Activated CD8-positive, alpha-beta memory T cell treated with anti-CD3 and anti-CD28 coated beads, Interleukin-2, amount 50 U/mL, for 1 hour (primary cell): ENCODE measurements at regions not wholly inside any gene's neighbourhood (a gene's known extent, or its start where the extent isn't known, plus 50 kb on each side); places are given as distances from the start of the nearest gene placed in this dataset.

Source experiments
- DNase-seq: peaks from one replicate; pipeline ENCODE4 v3.0.0-alpha.2; 2020; ENCODE audit errors: extremely low read depth

DNA sequence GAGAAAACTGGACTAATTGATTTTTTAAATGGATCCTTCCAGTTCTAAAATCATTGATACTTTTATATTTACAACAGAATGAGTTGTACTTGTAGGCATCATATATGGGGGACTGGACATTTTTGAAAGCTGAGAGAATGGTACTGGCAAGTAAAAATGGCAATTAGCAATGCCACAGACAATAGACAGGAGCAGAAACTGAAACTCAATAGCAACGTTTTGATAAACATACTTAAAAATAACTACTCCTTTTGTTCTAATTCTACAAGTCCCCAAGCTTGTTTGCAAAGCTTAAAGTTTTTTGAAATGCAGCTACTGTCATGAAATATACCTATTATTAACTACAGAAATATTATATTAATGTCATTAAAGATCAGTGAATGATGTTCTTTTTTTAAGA, 52.8 kb upstream of the FBXL7 start:
- DNase-seq: no peak

DNA sequence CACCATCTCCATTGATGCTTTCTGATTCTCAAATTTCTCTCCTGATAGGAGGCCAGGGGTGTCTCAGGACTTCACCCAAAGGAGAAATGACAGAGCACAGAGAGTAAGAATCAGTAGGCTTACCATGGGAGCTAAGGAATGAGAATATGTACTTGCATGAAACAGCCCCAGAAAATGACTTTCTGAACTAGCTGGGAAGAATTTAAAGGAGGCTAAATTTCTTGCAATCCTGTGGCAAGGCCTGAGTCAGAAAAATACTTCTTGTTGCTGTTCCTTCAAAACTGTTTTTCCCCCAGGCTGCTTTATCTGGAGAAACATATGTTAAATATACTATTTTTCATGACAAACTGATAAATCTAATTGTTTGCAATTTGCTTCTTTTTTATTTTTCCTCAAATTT, 53.4 kb upstream of the FBXL7 start:
- DNase-seq: no peak

GRCh38 chr5:15442193-15442570, 57.8 kb upstream of the FBXL7 start:
- no peak for DNase-seq

DNA sequence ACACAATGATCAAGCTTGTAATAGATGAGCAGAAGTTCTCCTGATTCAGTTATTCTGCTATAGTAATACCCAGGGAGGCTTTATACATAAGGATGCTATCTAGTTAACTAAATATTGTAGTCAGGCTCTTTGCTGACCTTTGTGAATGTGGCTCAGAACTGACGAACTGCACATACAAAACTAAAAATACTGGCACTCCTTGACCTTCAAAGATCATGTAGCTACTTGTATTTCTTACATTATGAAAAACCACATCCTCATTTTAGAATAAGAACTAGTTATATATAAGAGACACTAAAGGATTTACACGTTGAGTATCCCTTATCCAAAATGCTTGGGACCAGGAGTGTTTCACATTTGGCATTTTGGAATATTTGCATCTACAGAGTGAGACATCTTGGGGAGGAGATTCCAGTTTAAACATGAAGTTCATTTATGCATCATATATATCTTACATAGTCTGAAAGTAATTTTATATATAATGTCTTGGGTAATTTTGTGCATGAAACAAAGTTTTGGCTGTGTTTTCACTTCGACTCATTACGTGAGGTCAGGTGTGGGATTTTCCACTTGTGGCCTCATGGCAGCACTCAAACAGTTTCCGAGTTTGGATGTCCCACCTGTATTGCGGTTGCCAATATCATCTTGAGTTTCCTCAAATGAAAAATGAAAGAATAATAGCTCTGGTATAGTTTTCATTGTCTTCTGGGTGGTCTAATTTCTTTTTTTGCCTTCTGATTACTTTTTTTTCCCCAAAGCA, 58.4 kb upstream of the FBXL7 start:
- DNase-seq: no peak

DNA sequence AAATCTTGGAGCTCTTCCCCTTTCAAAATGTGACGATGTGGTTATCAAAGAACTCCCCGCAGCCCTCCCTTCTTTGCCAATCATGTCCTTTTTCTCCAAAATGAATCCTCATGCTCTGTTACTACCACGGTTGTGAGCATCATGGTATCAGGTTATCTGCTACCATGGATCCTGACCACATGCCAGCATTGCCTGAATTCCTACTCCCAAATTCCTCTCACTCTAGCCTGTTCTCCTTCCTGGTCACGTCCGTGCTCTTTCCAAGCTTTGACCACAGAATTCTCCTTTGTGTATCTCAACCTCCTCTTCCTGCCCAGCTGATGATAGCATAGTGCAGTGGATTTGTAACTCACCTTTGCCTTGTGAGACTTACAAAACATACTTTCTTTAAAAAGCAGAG, 59.5 kb upstream of the FBXL7 start:
- DNase-seq: no peak

DNA sequence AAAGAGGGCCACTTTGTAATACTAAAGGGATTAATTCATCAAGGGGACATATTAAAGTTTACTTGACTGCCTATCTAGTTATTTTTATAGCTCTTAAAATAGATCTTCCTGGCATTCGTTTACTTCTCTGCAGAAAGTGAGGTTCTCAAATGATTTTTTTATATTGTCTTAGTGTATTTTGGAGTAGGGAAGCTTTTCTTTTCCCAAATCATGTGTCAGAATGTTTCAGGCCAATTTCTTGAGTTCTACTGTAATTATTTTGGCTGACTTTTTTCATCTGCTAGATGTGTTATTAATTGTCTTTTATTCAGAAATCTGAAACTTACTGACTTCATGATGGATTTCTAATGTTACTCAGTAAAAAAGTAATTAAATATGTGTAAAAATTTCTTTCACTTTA, 60.2 kb upstream of the FBXL7 start:
- no peak for DNase-seq

DNA sequence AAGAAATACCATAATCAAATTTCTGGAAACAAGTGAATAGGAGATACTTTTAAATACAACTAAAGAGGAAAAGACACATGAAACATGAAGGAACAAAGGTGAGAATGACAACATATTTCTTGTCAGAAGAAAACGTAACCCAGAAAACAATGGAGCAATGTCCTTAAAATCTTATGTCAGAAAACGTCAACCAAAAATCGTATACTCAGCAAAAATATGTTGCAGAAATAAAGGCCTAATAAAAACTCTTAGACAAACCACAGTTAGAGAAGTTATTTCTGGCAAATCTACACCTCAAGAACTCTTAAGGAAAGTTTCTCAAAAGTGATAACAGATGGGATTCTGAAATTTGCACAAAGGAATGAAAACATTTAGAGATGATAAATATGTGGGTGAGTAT, 66.3 kb upstream of the FBXL7 start:
- DNase-seq: no peak

- no peak for DNase-seq
Measured at GRCh38 chr5:15431923-15432322, 68.1 kb upstream of the FBXL7 start.

GRCh38 chr5:15425766-15426165, 74.2 kb upstream of the FBXL7 start:
- no peak for DNase-seq

DNA sequence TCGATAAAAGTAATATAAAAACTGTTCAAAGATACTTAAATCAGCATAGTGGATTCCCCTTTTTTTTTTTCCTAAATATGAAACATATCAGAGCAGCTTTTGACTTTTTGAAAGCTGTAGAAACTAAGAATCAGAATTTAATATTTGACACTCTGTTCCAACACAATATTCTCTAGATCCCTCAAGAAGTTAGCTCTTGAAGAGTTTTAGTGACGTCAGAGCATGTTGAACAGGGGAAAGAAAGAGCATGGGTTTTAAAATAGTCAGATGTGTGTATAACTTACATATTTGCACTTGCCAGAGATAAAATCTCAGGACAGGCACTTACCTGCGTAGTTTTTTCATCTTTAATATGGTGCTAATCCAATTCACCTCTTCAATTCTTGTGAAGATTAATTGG, 75.2 kb upstream of the FBXL7 start:
- DNase-seq: no peak

- DNase-seq: no peak
Measured at GRCh38 chr5:15421921-15422412, 78.0 kb upstream of the FBXL7 start.

DNA sequence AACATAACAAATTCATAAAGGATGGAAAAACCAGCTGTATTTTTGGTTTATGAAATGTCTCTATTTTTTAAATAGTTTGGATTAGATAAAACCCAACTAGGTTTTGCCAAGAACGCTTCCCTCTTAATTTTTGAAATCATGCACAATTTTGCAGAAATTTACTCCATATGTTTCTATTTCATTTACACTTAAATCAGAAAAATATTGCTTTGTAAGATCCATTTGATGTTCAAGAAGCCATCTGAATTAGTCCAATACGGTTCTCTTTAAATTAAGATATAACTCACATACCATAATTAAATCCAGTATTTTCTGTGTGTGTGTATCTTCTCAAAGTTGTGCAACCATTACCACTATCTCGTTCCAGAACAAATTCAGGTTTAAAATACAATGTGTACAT, 78.6 kb upstream of the FBXL7 start:
- no peak for DNase-seq

GRCh38 chr5:15420201-15420600, 79.8 kb upstream of the FBXL7 start:
- no peak for DNase-seq

DNA sequence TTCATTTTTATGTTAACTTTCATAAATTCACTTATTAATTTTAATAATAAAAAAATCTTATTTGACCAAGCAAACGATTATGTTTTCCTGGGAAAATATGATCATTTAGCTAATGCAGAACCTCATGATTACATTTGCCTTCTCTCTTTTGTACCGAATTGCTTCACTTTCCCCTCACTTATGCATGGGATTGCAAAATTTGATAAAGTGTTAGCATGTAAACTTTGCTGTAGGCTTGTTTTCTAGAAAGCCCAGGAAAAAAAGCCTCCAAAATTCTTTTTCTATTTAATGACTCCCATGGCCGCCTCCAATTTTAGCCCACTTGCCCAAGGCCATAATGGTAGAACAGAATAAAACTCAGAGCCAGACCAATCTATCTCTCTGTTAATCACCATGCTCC, 82.8 kb upstream of the FBXL7 start:
- no peak for DNase-seq

DNA sequence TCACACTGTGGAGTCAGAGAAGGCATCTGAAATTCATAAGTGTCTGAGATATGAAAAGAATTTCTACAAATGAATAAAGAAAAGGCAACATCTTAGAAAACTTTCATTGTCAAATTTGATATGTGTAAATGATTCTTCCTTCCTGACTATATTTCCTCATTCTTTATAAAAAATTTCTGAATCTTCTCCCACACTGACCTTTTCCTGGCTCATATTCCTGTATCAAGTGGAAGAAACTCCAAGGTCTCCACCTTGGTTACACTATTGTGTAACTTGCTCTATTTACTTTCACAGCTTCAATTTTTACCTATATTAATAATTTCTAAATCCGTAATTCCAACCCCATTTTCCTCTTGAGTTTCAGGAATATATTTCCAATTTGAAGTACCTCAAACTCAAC, 93.5 kb upstream of the FBXL7 start:
- DNase-seq: no peak

GRCh38 chr5:15393146-15393545, 106.8 kb upstream of the FBXL7 start:
- DNase-seq: no peak

DNA sequence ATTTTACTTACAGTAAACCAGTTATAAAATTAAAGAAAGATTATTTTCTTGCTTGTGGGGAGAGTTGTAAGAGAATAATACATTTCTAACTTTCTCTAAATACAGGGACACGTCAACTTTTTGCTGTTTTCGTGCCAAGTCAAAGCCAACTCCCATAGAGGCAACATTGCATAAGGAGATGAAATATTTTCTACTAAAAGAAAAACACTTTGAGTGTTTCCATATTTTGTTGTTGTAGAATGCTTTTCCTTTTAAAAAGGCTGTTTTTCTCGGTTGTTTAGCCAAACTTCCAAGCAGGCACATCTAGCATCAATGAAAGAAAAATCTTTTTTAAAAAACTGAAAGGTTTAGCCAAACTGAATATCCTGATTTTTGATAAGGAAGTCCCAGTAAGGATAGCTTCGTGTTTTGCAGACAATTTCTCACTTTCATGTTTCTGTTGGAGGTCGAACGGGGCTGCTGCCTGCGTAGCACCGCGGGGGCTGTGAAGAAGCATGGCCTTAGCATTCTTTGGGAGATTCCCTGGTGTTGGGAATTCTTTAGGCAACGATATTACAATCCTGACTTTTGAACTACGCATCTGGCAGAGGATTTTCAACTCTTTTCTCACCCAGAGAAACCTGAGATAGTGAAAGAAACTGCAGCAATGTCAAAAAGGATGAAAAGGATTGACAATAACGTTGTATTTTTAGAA, 108.1 kb upstream of the FBXL7 start:
- no peak for DNase-seq

DNA sequence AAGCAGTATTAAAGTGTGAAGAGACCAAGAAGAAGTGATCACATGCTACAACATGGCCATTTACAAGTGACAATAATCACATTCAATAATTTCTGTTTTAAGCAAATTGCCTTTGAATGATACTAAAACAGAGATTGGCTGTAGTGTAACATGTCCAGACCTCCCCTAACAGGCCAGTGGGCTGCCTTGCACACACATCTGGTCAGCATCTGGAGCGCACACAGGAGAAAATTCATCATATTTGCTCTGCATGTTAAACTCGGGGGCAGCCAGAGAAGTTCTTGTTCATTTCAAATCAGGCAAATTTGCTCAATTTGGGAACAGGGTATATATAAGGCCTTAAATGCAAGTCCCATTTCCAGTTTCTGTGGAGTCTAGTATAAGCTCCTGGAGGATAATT, 111.1 kb upstream of the FBXL7 start:
- no peak for DNase-seq

- no peak for DNase-seq
Measured at GRCh38 chr5:15387931-15388524, 112.0 kb upstream of the FBXL7 start.

GRCh38 chr5:15386122-15386521, 113.9 kb upstream of the FBXL7 start:
- no peak for DNase-seq

DNA sequence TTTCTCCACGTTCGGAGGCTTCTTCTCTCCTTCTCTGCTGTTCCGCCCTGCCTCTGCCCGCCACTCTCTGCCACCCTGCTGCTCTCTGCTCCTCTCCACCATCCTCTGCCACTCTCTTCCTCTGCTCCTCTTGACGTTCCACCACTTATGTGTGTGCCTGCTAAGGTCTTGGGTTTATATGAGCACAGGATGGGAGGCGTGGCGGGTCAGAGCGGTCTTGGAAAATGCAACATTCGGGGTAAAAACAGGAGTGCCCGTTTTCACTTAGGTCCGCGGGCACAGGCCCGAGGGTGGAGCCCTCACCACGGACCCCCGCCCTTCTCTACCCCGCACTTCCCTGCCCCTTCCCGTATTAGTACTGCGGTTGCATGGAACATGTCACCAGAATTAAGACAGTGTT, 114.4 kb upstream of the FBXL7 start:
- DNase-seq: no peak

DNA sequence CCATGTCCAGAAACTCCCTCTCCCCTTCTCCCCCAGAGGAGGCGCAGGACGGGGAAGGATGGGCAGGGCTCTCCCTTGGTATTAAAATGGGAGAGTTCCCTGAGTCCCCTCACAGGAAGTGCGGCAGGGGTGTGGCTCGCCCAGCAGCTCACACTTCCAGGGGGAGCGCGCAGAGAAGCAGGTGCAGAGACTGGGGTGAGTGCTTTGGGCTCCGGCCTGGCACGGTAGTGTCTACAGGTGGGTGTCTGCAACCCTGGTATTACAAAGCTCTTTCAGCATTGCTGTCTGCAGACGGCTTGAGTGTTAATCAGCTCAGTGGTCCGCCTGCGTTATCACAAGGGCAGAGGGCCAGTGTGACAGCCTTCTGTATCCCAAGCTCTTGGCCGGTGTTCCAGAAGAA, 114.9 kb upstream of the FBXL7 start:
- DNase-seq: no peak

DNA sequence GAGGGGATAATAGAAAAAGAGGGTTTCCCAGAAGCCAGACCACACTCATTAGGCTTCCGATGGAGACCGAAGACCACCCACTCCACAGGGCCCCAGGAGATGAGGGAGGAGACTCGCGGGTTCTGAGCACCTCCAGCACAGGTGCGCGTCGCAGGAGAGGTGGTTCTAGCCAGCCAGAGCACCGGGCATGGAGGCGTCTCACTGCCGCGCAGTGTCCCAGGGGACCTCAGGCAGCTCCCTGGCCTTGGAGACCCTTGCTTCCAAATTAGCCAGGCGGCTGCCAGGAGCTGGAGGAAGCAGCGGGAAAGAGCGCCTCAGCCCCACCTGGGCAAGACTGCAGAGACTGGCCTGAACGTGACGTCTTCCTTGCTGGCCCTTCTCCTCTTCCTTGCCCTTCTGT, 115.4 kb upstream of the FBXL7 start:
- no peak for DNase-seq
